SK-N-SH (cell line): ENCODE measurements at regions not wholly inside any gene's neighbourhood (a gene's known extent, or its start where the extent isn't known, plus 50 kb on each side); places are given as distances from the start of the nearest gene placed in this dataset.

Experiments used
- CTCF ChIA-PET: fragments of 300-600, 350-600 bp; formaldehyde crosslinking; extraction: SDS; loops from one replicate; lab custom pipeline; 2021; lab: Yijun Ruan, JAX
- POLR2A ChIA-PET: fragments of 350-600 bp; sonication (Branson Sonifier 250); formaldehyde crosslinking; extraction: SDS; loops from one replicate; lab custom pipeline; 2020; ENCODE audit warnings: antibody characterized with exemption, inconsistent platforms; lab: Yijun Ruan, JAX
- DNase-seq: peaks from one replicate; pipeline ENCODE4 v3.0.0; 2012
- H2AFZ ChIP-seq: fragments of 200-600 bp; sonication (generic); 2 replicates; pipeline ENCODE4 v1.8.1; 2016; ENCODE audit warnings: antibody characterized with exemption, mild to moderate bottlenecking, low read depth
- H3F3A ChIP-seq: fragments of 200-600 bp; sonication (generic); replicated peaks from 2 replicates; pipeline ENCODE3; 2016; ENCODE audit warnings: antibody characterized with exemption, mild to moderate bottlenecking; ENCODE audit not compliant: insufficient read depth
- H3K27ac ChIP-seq, 2 experiments: fragments of 200-500 bp in 1 of 2; fragments of 200-600 bp in 1 of 2; sonication (Bioruptor generic) in 1 of 2; sonication (generic), shearing (Covaris generic) in 1 of 2; 2 replicates each; pipeline versions ENCODE4 v1.5.1 to v1.6.1; 2014 to 2016; ENCODE audit warnings: low read depth in 2 of 2, inconsistent platforms in 1 of 2, low read length in 1 of 2, mild to moderate bottlenecking in 1 of 2, mixed read lengths in 1 of 2
- H3K27me3 ChIP-seq: fragments of 200-600 bp; sonication (generic), shearing (Covaris generic); 2 replicates; pipeline ENCODE4 v1.6.1; 2016; ENCODE audit warnings: mixed run types; ENCODE audit not compliant: insufficient read depth
- H3K36me3 ChIP-seq, 2 experiments: fragments of 200-500 bp in 1 of 2; fragments of 200-600 bp in 1 of 2; sonication (Bioruptor generic) in 1 of 2; sonication (generic) in 1 of 2; replicated peaks in 1 of 2; 2 replicates each; pipeline versions ENCODE3 to v1.5.1; 2014 to 2016; ENCODE audit warnings: low read length in 1 of 2, mild to moderate bottlenecking in 1 of 2; ENCODE audit not compliant: insufficient read depth in 2 of 2, control insufficient read depth in 1 of 2
- H3K4me1 ChIP-seq, 2 experiments: fragments of 200-500 bp in 1 of 2; fragments of 200-600 bp in 1 of 2; sonication (Bioruptor generic) in 1 of 2; sonication (generic), shearing (Covaris generic) in 1 of 2; 2 replicates each; pipeline versions ENCODE4 v1.5.1 to v1.6.1; 2014 to 2016; ENCODE audit warnings: low read depth in 1 of 2, low read length in 1 of 2, mixed run types in 1 of 2; ENCODE audit not compliant: insufficient read depth in 2 of 2, control insufficient read depth in 1 of 2
- H3K4me2 ChIP-seq: fragments of 200-600 bp; sonication (generic), shearing (Covaris generic); 2 replicates; pipeline ENCODE4 v1.6.1; 2017; ENCODE audit warnings: mixed run types
- H3K4me3 ChIP-seq, 2 experiments: fragments of 200-500 bp in 1 of 2; fragments of 200-600 bp in 1 of 2; sonication (Bioruptor generic) in 1 of 2; sonication (generic), shearing (Covaris generic) in 1 of 2; 2 replicates each; pipeline versions ENCODE4 v1.5.1 to v1.8.1; 2014 to 2016; ENCODE audit warnings: low read depth in 2 of 2, inconsistent platforms in 1 of 2, low read length in 1 of 2, mild to moderate bottlenecking in 1 of 2, mixed read lengths in 1 of 2, moderate library complexity in 1 of 2
- H3K79me2 ChIP-seq: fragments of 200-600 bp; sonication (generic); 2 replicates; pipeline ENCODE4 v1.8.1; 2017; ENCODE audit warnings: mild to moderate bottlenecking; ENCODE audit not compliant: insufficient read depth
- H3K9ac ChIP-seq: fragments of 200-600 bp; sonication (generic); 2 replicates; pipeline ENCODE4 v1.6.1; 2017; ENCODE audit warnings: mixed run types
- H3K9me2 ChIP-seq: fragments of 200-600 bp; sonication (generic); 2 replicates; pipeline ENCODE4 v1.6.1; 2017; ENCODE audit warnings: mixed run types
- H3K9me3 ChIP-seq: fragments of 200-600 bp; sonication (generic); 2 replicates; pipeline ENCODE4 v1.6.1; 2017; ENCODE audit warnings: mixed run types, mild to moderate bottlenecking, moderate library complexity
- H4K20me1 ChIP-seq: fragments of 200-600 bp; sonication (generic); 2 replicates; pipeline ENCODE4 v1.6.1; 2017; ENCODE audit warnings: mild to moderate bottlenecking, mixed run types; ENCODE audit not compliant: insufficient read depth
- CHD2 ChIP-seq: fragments of 150-350 bp; IDR thresholded peaks from 2 replicates; pipeline ENCODE4 v1.6.1; 2018; ENCODE audit warnings: low read length; ENCODE audit not compliant: partially characterized antibody
- FOXJ3 ChIP-seq: sonication (generic); formaldehyde crosslinking; IDR thresholded peaks from 2 replicates; pipeline ENCODE4 v1.5.1; 2020; ENCODE audit warnings: mild to moderate bottlenecking, missing genetic modification reagents
- FOXM1 ChIP-seq: IDR thresholded peaks from 2 replicates; pipeline ENCODE4 v1.4.0; 2012; ENCODE audit warnings: low read depth, mild to moderate bottlenecking
- JUND ChIP-seq: IDR thresholded peaks from 2 replicates; pipeline ENCODE4 v1.4.0; 2012
- MEF2A ChIP-seq: IDR thresholded peaks from 2 replicates; pipeline ENCODE4 v1.4.0; 2012; ENCODE audit warnings: low read depth, borderline replicate concordance
- MXI1 ChIP-seq: IDR thresholded peaks from 2 replicates; pipeline ENCODE4 v1.6.1; 2012; ENCODE audit warnings: mild to moderate bottlenecking, low read depth, low read length, improper control_type of control experiment
- NFIC ChIP-seq: IDR thresholded peaks from 2 replicates; pipeline ENCODE4 v1.4.0; 2012; ENCODE audit warnings: borderline replicate concordance
- NRF1 ChIP-seq: IDR thresholded peaks from 2 replicates; pipeline ENCODE4 v1.6.1; 2012; ENCODE audit warnings: low read depth, mild to moderate bottlenecking, low read length
- RFX5 ChIP-seq: IDR thresholded peaks from 2 replicates; pipeline ENCODE4 v1.6.1; 2012; ENCODE audit warnings: mild to moderate bottlenecking, improper control_type of control experiment, low read length
- RXRA ChIP-seq: IDR thresholded peaks from 2 replicates; pipeline ENCODE4 v1.4.0; 2012; ENCODE audit warnings: low read depth, mild to moderate bottlenecking, borderline replicate concordance
- SIN3A ChIP-seq: IDR thresholded peaks from 2 replicates; pipeline ENCODE4 v1.6.1; 2012; ENCODE audit warnings: low read depth, mild to moderate bottlenecking, low read length, moderate library complexity, borderline replicate concordance
- TAF1 ChIP-seq: IDR thresholded peaks from 2 replicates; pipeline ENCODE4 v1.6.1; 2012; ENCODE audit warnings: low read depth, mild to moderate bottlenecking, low read length, moderate library complexity, borderline replicate concordance
- TCF12 ChIP-seq: IDR thresholded peaks from 2 replicates; pipeline ENCODE4 v1.4.0; 2012
- YY1 ChIP-seq: IDR thresholded peaks from 2 replicates; pipeline ENCODE4 v1.4.0; 2012; ENCODE audit warnings: low read depth, mild to moderate bottlenecking
- TF ChIP-seq, protein P1 (sequence below): fragments of 150-350 bp; IDR thresholded peaks from 2 replicates; pipeline ENCODE4 v1.6.1; 2017; ENCODE audit warnings: antibody characterized with exemption, low read length, low read depth, borderline replicate concordance
- TF ChIP-seq, protein P2 (sequence below): IDR thresholded peaks from 2 replicates; pipeline ENCODE4 v1.4.0; 2012; ENCODE audit warnings: low read depth
- TF ChIP-seq, protein P3 (sequence below): IDR thresholded peaks from 2 replicates; pipeline ENCODE4; 2012
- TF ChIP-seq, protein P4 (sequence below): IDR thresholded peaks from 2 replicates; pipeline ENCODE4 v1.6.1; 2012; ENCODE audit warnings: mild to moderate bottlenecking, low read depth, low read length, moderate library complexity

DNA sequence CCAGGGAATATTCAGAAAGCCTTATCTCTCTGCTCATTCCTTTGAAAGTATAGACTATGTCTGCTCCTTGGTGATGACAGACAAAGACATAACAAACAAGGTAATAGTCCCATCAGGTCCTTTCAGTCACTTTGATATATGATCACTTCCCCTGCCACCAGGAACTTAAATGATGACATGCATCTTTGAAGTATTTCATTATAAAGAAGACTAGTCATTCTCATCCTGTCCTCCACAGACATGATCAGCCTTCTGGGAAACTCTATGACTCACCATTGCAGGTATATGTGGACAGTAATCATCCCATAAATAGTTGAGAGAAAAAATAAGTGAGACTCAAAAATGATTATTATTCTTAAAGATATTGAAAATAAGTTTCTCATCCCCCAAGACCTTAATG lies 117.5 kb upstream of the VCX2 start:
- TF ChIP-seq YY1 (no peak), RFX5 (no peak), FOXM1 (no peak), SIN3A (no peak), MEF2A (no peak), TAF1 (no peak), MXI1 (no peak), TCF12 (no peak), CHD2 (no peak), RXRA (no peak), JUND (no peak), FOXJ3 (CRISPR knock-in tag) (no peak), NFIC (no peak), NRF1 (no peak)
- TF ChIP-seq, protein P1, sequence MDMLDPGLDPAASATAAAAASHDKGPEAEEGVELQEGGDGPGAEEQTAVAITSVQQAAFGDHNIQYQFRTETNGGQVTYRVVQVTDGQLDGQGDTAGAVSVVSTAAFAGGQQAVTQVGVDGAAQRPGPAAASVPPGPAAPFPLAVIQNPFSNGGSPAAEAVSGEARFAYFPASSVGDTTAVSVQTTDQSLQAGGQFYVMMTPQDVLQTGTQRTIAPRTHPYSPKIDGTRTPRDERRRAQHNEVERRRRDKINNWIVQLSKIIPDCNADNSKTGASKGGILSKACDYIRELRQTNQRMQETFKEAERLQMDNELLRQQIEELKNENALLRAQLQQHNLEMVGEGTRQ: no peak
- TF ChIP-seq, protein P2, sequence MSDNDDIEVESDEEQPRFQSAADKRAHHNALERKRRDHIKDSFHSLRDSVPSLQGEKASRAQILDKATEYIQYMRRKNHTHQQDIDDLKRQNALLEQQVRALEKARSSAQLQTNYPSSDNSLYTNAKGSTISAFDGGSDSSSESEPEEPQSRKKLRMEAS: no peak
- TF ChIP-seq, protein P3, sequence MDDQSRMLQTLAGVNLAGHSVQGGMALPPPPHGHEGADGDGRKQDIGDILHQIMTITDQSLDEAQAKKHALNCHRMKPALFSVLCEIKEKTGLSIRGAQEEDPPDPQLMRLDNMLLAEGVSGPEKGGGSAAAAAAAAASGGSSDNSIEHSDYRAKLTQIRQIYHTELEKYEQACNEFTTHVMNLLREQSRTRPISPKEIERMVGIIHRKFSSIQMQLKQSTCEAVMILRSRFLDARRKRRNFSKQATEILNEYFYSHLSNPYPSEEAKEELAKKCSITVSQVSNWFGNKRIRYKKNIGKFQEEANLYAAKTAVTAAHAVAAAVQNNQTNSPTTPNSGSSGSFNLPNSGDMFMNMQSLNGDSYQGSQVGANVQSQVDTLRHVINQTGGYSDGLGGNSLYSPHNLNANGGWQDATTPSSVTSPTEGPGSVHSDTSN: no peak
- TF ChIP-seq, protein P4, sequence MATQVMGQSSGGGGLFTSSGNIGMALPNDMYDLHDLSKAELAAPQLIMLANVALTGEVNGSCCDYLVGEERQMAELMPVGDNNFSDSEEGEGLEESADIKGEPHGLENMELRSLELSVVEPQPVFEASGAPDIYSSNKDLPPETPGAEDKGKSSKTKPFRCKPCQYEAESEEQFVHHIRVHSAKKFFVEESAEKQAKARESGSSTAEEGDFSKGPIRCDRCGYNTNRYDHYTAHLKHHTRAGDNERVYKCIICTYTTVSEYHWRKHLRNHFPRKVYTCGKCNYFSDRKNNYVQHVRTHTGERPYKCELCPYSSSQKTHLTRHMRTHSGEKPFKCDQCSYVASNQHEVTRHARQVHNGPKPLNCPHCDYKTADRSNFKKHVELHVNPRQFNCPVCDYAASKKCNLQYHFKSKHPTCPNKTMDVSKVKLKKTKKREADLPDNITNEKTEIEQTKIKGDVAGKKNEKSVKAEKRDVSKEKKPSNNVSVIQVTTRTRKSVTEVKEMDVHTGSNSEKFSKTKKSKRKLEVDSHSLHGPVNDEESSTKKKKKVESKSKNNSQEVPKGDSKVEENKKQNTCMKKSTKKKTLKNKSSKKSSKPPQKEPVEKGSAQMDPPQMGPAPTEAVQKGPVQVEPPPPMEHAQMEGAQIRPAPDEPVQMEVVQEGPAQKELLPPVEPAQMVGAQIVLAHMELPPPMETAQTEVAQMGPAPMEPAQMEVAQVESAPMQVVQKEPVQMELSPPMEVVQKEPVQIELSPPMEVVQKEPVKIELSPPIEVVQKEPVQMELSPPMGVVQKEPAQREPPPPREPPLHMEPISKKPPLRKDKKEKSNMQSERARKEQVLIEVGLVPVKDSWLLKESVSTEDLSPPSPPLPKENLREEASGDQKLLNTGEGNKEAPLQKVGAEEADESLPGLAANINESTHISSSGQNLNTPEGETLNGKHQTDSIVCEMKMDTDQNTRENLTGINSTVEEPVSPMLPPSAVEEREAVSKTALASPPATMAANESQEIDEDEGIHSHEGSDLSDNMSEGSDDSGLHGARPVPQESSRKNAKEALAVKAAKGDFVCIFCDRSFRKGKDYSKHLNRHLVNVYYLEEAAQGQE: no peak
- DNase-seq: no peak
- Histone ChIP-seq H3K27me3 (no peaks in the 10 kb centered on the region), H4K20me1 (no peaks in the 10 kb centered on the region), H3K9ac (no peak overlapping the region), H3K9me3 (no peaks in the 10 kb centered on the region), H3K36me3 (no peaks in the 10 kb centered on the region), H3K9me2 (no peaks in the 10 kb centered on the region), H3K4me1 (no peaks in the 10 kb centered on the region), H3K4me3 (no peak overlapping the region), H2AFZ (no peak overlapping the region), H3K4me2 (no peak overlapping the region), H3F3A (no peaks in the 10 kb centered on the region), H3K79me2 (no peaks in the 10 kb centered on the region), H3K27ac (no peak overlapping the region)
- POLR2A ChIA-PET: no interaction called here
- CTCF ChIA-PET: no interaction called here
